ENCODE measurements at regions not wholly inside any gene's neighbourhood (a gene's known extent, or its start where the extent isn't known, plus 50 kb on each side); places are given as distances from the start of the nearest gene placed in this dataset.

DNA sequence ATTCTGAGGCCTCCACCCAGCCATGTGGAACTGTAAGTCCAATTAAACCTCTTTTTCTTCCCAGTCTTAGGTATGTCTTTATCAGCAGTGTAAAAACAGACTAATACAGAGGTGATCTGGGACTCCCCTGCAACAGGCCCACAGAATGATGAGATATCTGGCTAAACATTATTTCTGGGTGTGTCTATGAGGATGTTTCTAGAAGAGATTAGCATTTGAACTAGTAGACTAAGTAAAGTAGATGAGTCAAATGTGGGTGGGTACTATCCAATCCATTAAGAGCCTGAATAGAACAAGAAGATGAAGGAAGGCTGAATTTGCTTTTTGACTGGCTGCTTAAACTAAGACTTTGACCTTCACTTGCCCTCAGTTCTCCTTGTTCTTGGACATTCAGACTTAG lies 396.5 kb upstream of the LRRC7 start:
- Histone ChIP-seq H3K4me1 (ENCODE audit: low read depth, poor library complexity, severe bottlenecking) (no peaks in the 10 kb centered on the region), H3K4me3 (IDR thresholded peaks at IDR 0.05; ENCODE audit: insufficient read depth, low read depth, low read length) (no peak overlapping the region), H3K4me2 (no peak overlapping the region), H3K36me3 (ENCODE audit: insufficient read depth) (no peaks in the 10 kb centered on the region), H2AFZ (ENCODE audit: low read depth) (no peak overlapping the region), H3K79me2 (ENCODE audit: insufficient read depth, low read depth) (no peaks in the 10 kb centered on the region), H3K9ac (no peak overlapping the region), H3K27ac (no peak overlapping the region), H4K20me1 (ENCODE audit: insufficient read depth) (no peaks in the 10 kb centered on the region), H3K27me3 (ENCODE audit: insufficient read depth, low read depth) (no peaks in the 10 kb centered on the region)
- TF ChIP-seq, protein P1, sequence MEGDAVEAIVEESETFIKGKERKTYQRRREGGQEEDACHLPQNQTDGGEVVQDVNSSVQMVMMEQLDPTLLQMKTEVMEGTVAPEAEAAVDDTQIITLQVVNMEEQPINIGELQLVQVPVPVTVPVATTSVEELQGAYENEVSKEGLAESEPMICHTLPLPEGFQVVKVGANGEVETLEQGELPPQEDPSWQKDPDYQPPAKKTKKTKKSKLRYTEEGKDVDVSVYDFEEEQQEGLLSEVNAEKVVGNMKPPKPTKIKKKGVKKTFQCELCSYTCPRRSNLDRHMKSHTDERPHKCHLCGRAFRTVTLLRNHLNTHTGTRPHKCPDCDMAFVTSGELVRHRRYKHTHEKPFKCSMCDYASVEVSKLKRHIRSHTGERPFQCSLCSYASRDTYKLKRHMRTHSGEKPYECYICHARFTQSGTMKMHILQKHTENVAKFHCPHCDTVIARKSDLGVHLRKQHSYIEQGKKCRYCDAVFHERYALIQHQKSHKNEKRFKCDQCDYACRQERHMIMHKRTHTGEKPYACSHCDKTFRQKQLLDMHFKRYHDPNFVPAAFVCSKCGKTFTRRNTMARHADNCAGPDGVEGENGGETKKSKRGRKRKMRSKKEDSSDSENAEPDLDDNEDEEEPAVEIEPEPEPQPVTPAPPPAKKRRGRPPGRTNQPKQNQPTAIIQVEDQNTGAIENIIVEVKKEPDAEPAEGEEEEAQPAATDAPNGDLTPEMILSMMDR (conservative IDR thresholded peaks at IDR 0.05; ENCODE audit: low read depth, low read length): no peak

DNA sequence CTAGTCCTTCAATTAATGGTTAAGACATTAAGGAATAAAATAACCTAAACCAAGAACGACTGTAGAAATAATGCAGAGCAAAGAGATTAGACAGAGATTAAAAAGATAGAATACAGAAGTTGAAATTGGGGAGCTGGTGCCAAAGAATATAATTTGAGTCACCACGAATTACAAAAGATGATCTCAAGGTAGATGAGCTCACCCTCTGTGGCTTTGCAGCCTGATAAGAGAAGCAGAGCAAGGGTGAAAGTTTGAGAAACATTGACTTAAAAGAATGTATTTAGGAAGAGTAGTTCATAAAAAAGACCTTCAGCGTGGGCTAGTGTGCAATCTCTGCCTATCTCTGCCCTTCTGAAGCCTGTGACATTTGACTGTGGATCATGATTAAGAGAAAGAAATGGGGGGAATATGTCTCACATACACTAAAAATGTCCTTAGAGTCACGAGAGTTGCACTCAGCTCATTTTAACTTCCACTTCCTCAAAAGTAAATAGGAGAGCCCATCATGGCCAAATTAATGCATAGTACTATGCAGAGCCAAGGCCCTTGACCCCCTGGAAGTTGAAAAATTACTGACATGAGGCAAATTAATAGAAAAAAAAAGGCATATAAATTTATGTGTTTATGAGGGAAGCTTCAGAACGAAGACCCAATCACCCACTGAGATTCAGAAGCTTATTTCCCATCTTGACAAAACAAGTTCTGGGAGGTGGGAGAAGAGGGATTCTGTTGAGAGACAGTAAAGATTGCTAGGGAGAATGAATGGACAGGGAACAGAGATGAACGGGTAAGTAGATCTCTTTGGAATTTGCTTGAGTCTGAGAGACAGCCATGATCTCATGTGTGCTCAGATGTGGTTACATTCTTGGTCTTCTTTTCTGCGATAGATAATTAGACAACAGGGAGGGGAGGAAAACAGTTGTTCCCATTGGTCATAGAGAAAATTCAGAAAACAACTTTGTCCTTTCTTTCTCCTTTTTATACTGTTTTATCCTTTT lies 395.4 kb upstream of the LRRC7 start:
- Histone ChIP-seq H3K4me2 (no peak overlapping the region), H3K4me3 (IDR thresholded peaks at IDR 0.05; ENCODE audit: insufficient read depth, low read depth, low read length) (no peak overlapping the region), H3K27me3 (ENCODE audit: insufficient read depth, low read depth) (no peaks in the 10 kb centered on the region), H3K9ac (no peak overlapping the region), H2AFZ (ENCODE audit: low read depth) (no peak overlapping the region), H3K36me3 (ENCODE audit: insufficient read depth) (no peaks in the 10 kb centered on the region), H3K27ac (no peak overlapping the region), H3K4me1 (ENCODE audit: low read depth, poor library complexity, severe bottlenecking) (no peaks in the 10 kb centered on the region), H3K79me2 (ENCODE audit: insufficient read depth, low read depth) (no peaks in the 10 kb centered on the region), H4K20me1 (ENCODE audit: insufficient read depth) (no peaks in the 10 kb centered on the region)
- TF ChIP-seq, protein P1 (conservative IDR thresholded peaks at IDR 0.05; ENCODE audit: low read depth, low read length): no peak

- no peak overlapping the region for H3K4me3 ChIP-seq (IDR thresholded peaks at IDR 0.05; ENCODE audit: insufficient read depth, low read depth, low read length)
- no peaks in the 10 kb centered on the region for H3K79me2 ChIP-seq (ENCODE audit: insufficient read depth, low read depth)
- H4K20me1 ChIP-seq (ENCODE audit: insufficient read depth): no peaks in the 10 kb centered on the region
- no peak overlapping the region for H3K4me2 ChIP-seq
- no peak overlapping the region for H2AFZ ChIP-seq (ENCODE audit: low read depth)
- no peaks in the 10 kb centered on the region for H3K4me1 ChIP-seq (ENCODE audit: low read depth, poor library complexity, severe bottlenecking)
- TF ChIP-seq, protein P1 (conservative IDR thresholded peaks at IDR 0.05; ENCODE audit: low read depth, low read length): no peak
- H3K36me3 ChIP-seq (ENCODE audit: insufficient read depth): no peaks in the 10 kb centered on the region
- H3K9ac ChIP-seq: no peak overlapping the region
- H3K27ac ChIP-seq: no peak overlapping the region
- H3K27me3 ChIP-seq (ENCODE audit: insufficient read depth, low read depth): no peaks in the 10 kb centered on the region
Measured at GRCh38 chr1:69175053-69175452, 392.7 kb upstream of the LRRC7 start.

GRCh38 chr1:69180358-69180757 lies 387.4 kb upstream of the LRRC7 start:
- H2AFZ ChIP-seq (ENCODE audit: low read depth): no peak overlapping the region
- no peaks in the 10 kb centered on the region for H3K79me2 ChIP-seq (ENCODE audit: insufficient read depth, low read depth)
- H4K20me1 ChIP-seq (ENCODE audit: insufficient read depth): no peaks in the 10 kb centered on the region
- TF ChIP-seq, protein P1 (conservative IDR thresholded peaks at IDR 0.05; ENCODE audit: low read depth, low read length): no peak
- H3K9ac ChIP-seq: no peak overlapping the region
- no peaks in the 10 kb centered on the region for H3K27me3 ChIP-seq (ENCODE audit: insufficient read depth, low read depth)
- no peak overlapping the region for H3K4me2 ChIP-seq
- no peaks in the 10 kb centered on the region for H3K4me1 ChIP-seq (ENCODE audit: low read depth, poor library complexity, severe bottlenecking)
- no peaks in the 10 kb centered on the region for H3K36me3 ChIP-seq (ENCODE audit: insufficient read depth)
- H3K27ac ChIP-seq: no peak overlapping the region
- H3K4me3 ChIP-seq (IDR thresholded peaks at IDR 0.05; ENCODE audit: insufficient read depth, low read depth, low read length): no peak overlapping the region
